Right lung (tissue), 2 donors: ENCODE measurements at regions not wholly inside any gene's neighbourhood (a gene's known extent, or its start where the extent isn't known, plus 50 kb on each side); places are given as distances from the start of the nearest gene placed in this dataset.
"Not testable (repeated sequence)": the region's sequence is repeated elsewhere in the genome, so short reads cannot be mapped to it uniquely, and the experiment has no call there.

Experiments
- DNase-seq, 2 donors: peaks; one replicate each; pipeline ENCODE4 v3.0.0-alpha.2; 2013

DNA sequence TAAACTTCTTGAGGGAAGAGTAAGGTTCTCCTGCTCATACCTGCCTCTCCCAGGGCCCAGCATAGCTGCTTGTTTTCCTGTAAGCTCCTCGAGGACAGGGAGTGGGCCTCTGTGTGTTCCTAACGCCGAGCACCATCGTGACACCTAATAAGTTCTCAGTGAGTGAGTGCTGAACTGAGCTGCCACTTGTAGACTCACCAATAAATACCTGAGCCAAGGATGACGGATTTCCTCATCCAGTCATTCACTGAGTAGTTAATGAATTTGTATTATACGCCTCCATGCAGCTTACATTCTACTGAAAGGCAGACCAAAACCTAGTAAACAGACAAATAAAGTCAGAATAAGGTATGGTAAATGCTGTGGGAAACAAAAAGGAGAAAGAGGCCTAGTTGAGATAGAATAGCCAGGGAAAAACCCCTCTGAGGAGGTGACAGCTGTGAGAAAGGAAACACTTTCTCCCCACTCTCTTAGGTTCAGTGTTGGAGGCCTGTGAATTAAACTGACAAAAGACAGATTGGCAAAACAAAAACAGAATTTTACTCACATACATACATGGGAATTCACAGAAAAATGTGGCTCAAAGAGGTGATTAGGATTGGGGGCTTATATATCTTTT lies 138.6 kb downstream of the B3GNT2 start:
- no peak for DNase-seq

DNA sequence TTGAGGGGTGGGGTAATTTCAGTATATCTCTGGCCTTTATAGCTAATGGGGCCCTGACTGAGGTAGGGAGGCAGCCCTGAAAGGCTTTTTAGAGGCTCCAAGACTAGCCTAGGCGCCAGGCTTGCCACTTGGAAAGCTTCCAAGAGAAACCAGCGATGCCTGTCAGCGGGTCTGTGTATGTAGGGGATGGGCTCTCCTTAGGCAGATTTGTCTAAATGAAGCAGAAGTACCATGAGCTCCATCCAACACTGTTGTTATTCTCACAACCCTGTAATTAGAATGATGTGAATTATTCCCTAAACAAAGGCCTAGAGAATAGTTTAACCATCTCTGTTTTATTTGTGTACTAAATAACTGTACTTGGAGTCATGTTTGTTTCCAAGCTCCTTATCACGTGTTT lies 138.1 kb downstream of the B3GNT2 start:
- DNase-seq = no peak

DNA sequence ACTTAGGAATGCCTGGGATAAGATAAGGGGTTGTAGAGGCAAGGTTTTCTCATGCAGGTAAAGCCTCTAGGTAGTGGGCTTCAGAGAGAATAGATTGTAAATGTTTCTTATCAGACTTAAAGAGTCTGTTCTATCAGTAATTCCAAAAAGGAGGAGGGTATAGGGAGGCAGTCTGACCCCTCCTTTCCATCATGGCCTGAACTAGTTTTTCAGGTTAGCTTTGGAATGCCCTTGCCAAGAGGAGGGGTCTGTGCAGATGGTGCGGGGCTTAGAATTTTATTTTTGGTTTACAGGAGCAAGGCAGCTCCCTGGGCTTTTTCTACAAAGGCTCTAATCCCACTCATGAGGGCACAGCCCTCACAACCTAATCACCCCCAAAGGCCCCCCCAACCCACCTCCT lies 135.0 kb downstream of the B3GNT2 start:
- no peak for DNase-seq

DNA sequence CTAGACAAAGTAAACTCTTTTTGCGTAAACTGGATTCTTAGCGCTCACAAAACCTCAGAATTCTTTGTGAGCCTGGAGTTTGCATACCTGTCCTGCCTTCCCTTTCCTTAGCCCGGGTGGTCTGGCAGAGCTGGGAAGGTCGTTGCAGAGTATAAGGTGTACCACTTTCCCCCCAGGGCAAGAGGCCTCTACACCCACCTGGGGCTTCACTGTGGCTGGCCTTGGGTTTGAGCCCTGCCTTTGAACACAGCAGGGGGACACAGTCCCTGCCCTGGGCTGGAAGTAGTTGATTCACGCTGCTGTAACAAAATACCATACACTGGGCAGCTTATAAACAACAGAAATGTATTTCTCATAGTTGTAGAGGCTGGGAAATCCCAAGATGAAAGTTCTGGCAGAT lies 133.9 kb downstream of the B3GNT2 start:
- DNase-seq = no peak

GRCh38 chr2:62326735-62327134 lies 130.8 kb downstream of the B3GNT2 start:
- no peak for DNase-seq

DNA sequence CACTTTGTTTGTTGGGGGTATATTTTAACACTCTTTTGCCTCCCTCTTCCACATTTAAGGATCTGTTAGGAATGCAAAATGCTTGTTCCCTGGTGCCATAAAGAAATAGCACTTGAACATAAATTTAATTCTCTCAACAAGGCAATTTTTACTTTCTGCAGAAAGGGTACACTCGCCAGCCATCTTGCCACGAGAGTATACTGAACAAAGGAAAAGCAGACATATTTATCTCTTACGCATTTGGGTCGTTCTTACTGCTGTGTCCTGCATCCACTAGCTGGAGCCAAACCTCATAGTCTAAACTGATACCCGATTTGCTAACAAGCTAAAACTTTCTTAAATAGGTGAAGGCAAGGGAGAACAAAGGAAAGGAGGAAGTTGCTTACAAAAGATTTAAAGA lies 129.5 kb downstream of the B3GNT2 start:
- DNase-seq = no peak

GRCh38 chr2:62321380-62322289 lies 125.7 kb downstream of the B3GNT2 start:
- DNase-seq = no peak

- no peak for DNase-seq
Observed at GRCh38 chr2:62320657-62321357, 124.9 kb downstream of the B3GNT2 start.

GRCh38 chr2:62320137-62320536 lies 124.2 kb downstream of the B3GNT2 start:
- not testable (repeated sequence) for DNase-seq

GRCh38 chr2:62319070-62319469 lies 123.2 kb downstream of the B3GNT2 start:
- DNase-seq = no peak

DNA sequence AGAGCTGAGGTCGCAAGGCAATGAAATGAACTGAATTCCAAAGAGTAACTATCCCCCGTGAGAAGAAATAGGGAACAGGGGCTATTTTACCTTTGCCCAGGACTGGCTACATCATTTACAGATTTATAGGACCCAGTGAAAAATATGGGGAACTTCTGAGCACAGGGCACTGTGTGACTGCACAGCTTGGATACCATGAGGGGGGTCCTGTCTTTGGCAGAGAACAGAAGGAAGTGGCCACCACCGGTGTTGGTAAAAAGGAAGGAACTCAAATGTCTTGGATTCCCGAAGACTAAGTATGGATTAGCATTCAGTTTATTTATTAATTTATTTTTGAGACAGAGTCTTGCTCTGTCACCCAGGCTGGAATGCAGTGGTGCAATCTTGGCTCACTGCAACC lies 119.6 kb downstream of the B3GNT2 start:
- DNase-seq = no peak

GRCh38 chr2:62314291-62314690 lies 118.4 kb downstream of the B3GNT2 start:
- no peak for DNase-seq

DNA sequence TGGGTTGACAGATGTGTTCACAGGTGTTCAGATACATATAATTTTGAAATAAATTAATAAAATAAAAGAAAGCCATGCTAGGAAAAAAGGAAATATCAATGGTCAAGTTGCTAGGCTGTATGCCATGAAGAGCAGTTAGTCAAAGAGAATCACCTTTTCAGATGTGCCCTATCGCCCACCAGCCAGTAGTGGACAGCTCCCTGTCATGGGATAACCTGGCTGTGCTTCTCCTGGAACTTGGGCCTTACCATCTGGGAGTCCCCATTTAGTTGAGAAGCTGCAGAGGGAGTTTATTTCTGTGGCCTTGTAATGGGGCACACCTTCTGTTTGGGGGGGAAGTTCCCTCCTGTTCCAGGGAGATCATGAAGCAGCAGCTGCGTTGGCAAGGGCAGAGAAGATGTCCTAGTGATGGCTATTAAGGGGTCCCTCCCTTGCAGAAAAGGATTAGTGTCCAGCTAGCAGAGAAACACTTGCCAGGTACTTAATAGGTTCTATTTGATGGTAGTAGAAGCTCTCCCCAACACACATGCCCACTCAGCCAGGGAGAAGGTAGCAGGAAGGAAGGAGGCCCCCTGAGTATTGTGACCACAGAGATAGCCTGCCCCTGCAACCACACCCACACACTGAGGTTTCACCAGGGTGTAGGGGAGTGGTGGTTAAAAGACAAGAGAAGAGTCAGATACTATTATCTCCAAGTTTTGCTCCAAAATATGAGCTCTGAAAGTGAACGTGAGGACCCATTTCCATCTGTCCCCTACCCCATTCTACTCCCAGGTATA lies 117.7 kb downstream of the B3GNT2 start:
- DNase-seq = no peak

DNA sequence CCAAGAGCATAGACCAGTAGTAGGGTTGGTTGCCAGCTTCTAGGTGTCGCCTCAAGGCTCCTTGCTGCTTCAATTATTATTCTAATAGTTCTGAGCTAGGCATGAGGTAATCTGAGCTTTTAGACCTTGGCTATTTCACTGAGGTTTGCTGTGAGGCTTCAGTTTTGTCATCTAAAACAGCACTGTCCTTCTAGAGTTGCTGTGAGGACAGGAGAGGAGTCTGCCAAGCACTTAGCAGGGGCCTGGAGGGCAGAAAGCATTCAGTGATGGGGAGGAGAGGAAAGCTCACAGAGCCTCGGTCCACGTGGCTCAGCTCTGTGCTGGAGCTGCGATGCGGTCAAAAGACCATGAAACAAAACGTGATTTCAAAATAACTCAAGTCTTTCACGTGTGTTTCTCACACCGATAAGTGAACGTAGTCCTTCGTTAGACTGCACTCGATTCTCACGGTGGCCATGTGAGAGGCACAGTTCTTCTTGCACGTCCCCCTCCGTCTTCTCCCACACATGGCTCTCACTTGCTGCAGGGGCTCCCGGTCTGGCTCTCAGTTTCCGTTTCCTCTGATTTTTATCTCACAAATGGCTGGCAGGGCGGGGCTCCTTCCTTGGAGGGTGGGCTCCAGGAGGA lies 113.7 kb downstream of the B3GNT2 start:
- DNase-seq = no peak

DNA sequence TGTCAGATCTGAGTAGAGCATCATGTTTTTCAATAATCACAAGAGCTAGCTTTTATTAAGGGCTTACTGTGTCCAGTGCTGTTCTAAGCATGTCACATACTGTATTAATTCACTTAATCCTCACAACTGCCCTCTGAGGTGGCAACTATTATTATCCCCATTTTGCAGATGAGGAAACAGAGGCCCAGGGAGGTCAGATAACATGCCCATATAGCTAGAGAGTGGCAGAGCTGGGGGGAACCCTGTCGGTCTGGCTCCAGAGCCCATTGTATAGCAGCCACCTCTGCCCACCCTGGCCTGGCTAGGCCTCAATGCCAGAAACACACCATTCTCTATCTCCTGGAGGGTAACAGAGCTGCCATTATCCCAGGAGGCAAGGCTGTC lies 113.2 kb downstream of the B3GNT2 start:
- no peak for DNase-seq

GRCh38 chr2:62307469-62308389 lies 111.8 kb downstream of the B3GNT2 start:
- DNase-seq = no peak

DNA sequence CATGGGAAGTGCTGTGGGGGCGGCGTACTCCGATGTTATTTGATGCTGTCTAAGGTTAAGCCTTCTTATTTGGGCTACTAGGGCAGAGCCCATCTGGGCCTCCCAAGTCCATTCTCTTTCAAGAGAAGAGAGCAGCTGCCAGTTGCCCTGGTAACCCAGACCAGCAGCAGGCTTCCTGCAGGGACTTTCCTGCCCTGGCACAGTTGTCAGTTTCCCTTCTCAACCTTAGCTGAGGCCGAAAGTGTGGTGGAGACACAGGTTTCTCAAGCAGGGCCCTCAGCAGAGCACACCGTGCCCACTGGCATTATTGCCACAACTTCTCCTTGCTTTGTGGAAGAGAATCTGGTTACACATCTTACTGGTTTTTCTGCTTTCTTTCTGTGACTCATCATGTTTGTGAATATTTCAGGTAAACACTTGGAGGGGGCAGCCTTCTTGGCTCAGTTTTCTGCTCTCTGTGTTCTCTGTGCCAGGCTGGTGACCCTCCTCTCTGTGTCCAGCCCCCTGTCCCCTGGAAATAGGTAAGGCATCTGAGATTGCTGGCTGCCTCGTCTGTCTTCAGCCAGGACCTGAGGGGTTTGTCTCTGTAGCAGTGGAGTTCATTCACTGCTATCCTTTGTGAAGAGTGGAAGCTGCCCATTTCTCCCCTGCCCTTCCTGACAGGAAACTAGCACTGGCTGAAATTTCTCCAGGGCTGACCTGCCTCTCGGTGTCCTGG lies 111.0 kb downstream of the B3GNT2 start:
- no peak for DNase-seq

DNA sequence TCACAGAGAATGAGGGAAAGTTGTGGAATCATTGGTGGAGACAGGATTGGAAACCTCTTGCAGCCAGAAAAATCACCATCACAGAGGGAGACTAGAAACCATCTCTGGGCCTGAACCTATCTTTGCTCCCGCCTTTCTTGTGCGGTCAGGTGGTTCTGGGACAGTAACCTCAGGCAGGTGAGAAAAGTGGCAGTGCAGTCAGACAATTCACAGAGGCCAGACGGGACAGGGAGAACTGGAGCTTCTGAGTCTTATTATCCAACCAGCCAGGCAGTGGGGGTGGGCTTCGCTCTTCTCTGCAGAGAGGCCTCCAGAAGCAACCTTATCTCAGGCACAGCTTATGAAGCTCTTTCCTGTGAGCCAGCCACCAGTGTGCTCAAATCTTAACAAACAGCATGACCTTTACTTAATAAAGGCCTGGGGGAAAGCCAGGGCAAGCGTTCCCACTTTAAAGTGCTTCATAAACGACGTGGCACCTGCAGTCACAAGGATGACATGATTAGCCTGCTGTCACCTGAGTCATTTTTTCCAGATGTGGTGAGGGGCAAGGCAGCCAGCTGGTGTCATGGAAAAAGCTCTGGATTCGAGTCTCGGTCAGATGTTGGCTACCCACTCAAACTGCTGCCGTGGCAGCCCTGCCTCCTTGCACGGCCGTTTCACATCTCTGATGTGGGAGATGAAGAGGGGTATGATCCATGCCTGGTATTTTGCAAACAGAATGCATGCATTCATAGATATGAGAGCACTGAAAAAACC lies 109.7 kb downstream of the B3GNT2 start:
- no peak for DNase-seq
